ENCODE measurements at regions not wholly inside any gene's neighbourhood (a gene's known extent, or its start where the extent isn't known, plus 50 kb on each side); places are given as distances from the start of the nearest gene placed in this dataset.

GRCh38 chr1:194533641-194534040 lies 1347.2 kb upstream of the B3GALT2 start:
- no peak for DNase-seq (ENCODE audit: low spot score)

DNA sequence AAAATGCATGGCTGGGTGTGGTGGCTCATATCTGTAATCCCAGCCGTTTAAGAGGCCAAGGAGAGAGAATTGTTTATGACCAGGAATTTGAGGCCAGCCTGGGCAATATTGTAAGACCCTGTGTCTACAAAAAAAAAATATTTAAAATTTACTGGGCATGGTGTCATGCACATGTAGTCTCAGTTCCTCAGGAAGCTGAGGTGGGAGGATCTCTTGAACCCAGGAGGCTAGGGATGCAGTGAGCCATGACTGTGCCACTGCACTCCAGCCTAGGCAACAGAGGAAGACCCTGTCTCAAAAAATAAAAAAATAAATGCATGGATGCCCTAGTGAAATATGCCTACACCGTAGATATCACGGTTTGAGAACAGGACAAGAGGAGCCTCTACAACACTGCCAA lies 1331.2 kb upstream of the B3GALT2 start:
- DNase-seq (ENCODE audit: low spot score) = no peak

GRCh38 chr1:194515916-194516315 lies 1329.5 kb upstream of the B3GALT2 start:
- DNase-seq (ENCODE audit: low spot score) = no peak

DNA sequence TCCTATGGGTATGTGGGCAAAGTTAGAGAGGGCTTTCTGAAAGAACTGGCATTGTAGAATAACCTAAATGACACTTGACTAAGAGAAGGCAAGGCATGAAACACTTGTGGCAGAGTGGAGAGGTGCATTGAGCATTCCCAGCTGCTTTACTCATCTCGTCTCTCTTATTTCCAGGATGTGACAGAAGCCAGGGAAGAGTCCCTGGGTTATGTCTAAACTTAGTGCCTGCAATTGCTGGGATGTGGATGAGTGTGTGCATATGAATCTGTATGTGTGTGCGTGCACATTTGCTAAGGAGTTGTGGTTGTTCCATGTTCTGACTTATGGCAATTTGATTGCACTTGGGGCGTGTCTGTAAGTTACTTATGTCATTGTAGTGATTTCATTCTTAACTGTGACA lies 1326.5 kb upstream of the B3GALT2 start:
- DNase-seq (ENCODE audit: low spot score) = no peak

GRCh38 chr1:194512345-194512744 lies 1325.9 kb upstream of the B3GALT2 start:
- DNase-seq (ENCODE audit: low spot score) = no peak

DNA sequence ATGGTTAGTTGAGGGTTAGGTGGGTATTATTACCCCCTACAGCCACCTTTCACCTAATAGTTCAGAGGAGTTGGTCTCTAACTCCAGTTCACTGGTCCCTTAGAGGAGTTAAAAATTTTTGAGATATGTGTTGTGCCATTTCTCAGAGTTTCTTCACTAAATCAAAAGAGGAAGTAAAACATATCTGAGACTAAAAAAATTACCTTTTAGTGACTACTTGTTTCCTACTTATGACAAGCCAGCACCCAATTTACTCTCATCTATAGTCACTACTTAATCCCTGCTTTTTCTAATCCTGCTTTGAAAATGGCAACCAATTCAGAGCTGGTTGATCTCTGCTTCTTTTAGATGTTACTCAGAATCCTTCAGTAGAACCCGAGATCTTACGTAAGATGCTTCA lies 1316.8 kb upstream of the B3GALT2 start:
- no peak for DNase-seq (ENCODE audit: low spot score)

DNA sequence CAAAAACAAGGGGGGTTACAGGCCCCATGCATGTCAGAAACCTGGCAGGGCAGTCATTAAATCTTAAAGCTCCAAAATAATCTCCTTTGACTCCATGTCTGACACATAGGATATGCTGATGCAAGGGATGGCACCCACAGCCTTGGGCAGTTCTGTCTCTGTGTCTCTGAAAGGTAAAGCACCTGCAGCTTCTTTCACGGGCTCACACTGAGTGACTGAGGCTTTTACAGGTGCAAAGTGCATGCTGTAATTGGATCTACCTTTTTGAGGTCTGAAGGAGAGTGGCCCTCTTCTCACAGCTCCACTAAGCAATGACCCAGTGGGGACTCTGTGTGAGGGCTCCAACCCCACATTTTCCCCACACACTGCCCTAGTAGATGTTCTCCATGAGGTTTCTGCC lies 1309.0 kb upstream of the B3GALT2 start:
- DNase-seq (ENCODE audit: low spot score) = no peak

GRCh38 chr1:194487172-194487571 lies 1300.8 kb upstream of the B3GALT2 start:
- DNase-seq (ENCODE audit: low spot score) = no peak

DNA sequence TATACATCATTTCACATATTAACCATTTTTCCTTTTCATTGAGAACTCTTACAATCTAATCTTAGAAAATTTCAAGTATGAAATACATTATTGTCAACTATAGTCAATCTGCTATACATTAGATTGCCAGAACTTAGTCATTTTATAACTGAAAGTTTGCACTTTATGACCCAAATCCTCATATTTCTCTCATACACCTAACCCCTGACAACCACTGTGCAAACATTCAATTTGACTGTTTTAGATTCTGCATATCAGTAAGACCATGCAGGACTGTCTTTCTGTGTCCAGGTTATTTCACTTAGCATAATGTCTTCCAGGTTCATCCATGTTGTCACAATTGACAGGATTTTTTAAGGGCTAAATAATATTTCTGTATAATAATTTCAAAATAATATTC lies 1299.0 kb upstream of the B3GALT2 start:
- no peak for DNase-seq (ENCODE audit: low spot score)

GRCh38 chr1:194478731-194479130 lies 1292.3 kb upstream of the B3GALT2 start:
- no peak for DNase-seq (ENCODE audit: low spot score)

GRCh38 chr1:194477908-194478307 lies 1291.5 kb upstream of the B3GALT2 start:
- DNase-seq (ENCODE audit: low spot score) = no peak

DNA sequence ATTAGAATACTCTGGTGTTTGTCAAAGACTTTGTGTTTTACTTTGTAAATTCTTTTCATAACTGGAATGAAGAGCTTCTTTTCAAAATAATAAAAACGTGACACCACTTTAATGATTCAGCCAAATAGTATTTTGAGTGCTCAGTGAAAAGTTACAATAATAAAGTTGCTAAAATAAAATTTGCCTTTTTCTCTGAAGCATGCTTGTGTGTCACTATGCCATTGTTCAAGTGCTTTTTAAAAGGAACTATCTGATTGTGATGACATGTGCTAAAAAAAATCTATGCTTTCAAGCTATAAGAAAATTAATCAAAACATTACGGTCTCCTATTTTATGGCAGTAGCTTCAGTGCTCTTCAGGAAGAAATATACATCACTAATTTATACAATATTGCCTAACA lies 1290.5 kb upstream of the B3GALT2 start:
- DNase-seq (ENCODE audit: low spot score) = no peak

GRCh38 chr1:194476351-194476750 lies 1289.9 kb upstream of the B3GALT2 start:
- no peak for DNase-seq (ENCODE audit: low spot score)

DNA sequence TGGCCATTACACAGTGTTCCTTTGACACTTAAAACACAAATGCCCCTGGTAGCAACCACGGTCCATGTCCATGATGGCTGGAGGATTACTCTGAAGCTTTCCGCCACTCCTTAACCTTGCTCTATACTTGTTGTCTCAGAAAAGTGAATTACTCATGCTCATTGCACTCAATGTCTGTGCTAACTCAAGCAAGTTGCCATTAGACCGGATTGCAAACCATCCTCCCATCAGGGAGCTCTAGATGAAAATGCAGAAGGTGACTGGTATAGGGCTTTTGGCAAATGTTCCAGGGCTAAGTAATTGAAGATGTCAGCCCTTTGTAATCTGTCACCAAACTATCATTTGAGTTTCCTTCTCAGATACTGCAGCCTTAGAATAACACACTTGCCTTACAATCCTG lies 1288.3 kb upstream of the B3GALT2 start:
- DNase-seq (ENCODE audit: low spot score) = no peak

- DNase-seq (ENCODE audit: low spot score) = no peak
Measured at GRCh38 chr1:194473766-194474165, 1287.4 kb upstream of the B3GALT2 start.

- no peak for DNase-seq (ENCODE audit: low spot score)
Measured at GRCh38 chr1:194469282-194469681, 1282.9 kb upstream of the B3GALT2 start.

GRCh38 chr1:194466706-194467105 lies 1280.3 kb upstream of the B3GALT2 start:
- DNase-seq (ENCODE audit: low spot score) = no peak

- DNase-seq (ENCODE audit: low spot score) = no peak
Measured at GRCh38 chr1:194447636-194448035, 1261.2 kb upstream of the B3GALT2 start.

GRCh38 chr1:194445244-194445643 lies 1258.8 kb upstream of the B3GALT2 start:
- DNase-seq (ENCODE audit: low spot score) = no peak

- no peak for DNase-seq (ENCODE audit: low spot score)
Measured at GRCh38 chr1:194442901-194443575, 1256.6 kb upstream of the B3GALT2 start.

DNA sequence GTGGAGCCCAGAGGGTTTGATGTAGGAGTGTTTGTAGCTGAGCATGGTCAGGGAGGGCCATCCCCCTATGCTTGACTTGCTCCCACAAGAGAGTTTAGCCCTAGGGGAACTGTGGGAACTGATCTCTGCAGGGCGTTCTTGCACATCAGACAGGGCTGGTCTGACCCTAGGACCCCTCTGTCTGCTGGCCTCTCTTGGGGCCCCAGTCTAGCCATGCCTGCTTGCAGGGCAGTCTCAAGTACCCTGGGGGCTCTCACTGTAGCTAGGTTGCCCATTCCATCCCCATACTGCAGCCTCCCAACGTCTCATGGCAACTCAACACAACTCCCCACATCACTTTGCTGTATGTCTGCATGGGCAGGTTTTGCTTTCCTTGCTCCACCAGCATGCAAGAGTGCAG lies 1250.7 kb upstream of the B3GALT2 start:
- DNase-seq (ENCODE audit: low spot score) = no peak

DNA sequence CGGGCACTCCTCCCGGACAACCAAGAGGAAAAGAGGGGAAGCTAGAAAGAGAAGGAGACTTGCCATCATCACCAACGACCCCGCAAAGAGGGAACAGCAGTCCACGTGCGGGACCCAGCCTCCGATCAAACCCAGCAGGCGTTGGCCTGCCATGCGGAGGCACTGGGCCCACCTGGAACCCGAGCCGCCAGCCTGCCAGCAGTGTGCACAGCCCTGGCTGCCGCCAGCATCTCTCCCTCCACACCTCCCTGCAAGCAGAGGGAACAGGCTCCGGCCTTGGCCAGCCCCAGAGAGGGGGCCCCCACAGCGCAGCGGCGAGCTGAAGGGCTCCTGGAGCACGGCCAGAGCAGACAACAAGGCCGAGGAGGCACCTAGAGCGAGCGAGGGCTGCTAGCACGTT lies 1244.7 kb upstream of the B3GALT2 start:
- DNase-seq (ENCODE audit: low spot score) = no peak

DNA sequence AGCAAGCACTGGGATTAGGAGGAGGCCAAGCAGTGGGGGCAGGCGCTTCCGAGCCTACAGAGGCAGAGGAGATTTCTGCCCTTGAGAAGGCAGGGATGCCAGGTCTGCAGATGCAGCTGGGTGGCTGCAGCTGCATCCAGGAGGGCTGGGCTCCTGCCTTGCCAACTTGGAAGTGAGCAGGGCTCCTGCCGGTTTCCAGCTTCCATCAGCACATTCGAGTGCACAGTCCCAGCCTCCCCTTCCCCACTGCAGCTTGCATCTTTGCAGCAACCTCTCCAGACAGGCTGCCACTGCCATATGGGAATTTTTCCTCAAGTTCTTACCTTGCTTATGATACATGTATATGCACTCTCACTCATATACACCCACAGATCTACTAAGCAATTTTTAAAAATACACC lies 1234.3 kb upstream of the B3GALT2 start:
- no peak for DNase-seq (ENCODE audit: low spot score)

- no peak for DNase-seq (ENCODE audit: low spot score)
Measured at GRCh38 chr1:194419721-194420120, 1233.3 kb upstream of the B3GALT2 start.

- no peak for DNase-seq (ENCODE audit: low spot score)
Measured at GRCh38 chr1:194410756-194411155, 1224.3 kb upstream of the B3GALT2 start.
